HG03439 (cell line): ENCODE measurements at regions not wholly inside any gene's neighbourhood (a gene's known extent, or its start where the extent isn't known, plus 50 kb on each side); places are given as distances from the start of the nearest gene placed in this dataset.
"Not testable (repeated sequence)": the region's sequence is repeated elsewhere in the genome, so short reads cannot be mapped to it uniquely, and the experiment has no call there.

ENCODE experiments used
- ATAC-seq: cut with Tn5 transposase; IDR thresholded peaks from one replicate; pipeline ENCODE4 v1.9.1; 2021; ENCODE audit warnings: mild to moderate bottlenecking, moderate library complexity; ENCODE audit not compliant: unreplicated experiment

DNA sequence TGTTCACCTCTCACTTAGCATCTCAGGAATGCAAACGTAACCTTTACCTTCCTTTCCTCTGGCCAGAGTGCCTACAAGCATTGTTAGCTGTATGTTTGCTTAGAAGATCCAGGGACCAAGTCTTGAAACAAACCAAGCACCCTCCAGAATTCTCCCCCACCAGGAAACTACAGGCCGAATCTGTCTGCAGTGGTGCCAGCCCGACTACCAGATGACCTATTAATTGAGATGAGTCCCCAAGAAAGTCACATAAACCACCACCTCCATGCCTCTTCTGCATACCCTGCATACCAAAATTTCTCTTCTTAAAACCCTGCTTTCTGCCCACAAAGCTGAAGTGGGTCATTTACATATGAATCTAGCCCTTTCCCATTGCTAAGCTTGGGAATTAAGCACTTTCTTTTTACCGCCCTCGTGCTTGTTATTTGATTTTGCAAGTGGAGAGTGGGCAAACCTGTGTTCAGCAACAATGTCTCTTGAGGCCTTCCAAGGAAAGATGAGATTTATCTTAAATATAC, 1239.1 kb downstream of the CDH12 start:
- no peak for ATAC-seq

GRCh38 chr5:21603796-21604195, 1249.3 kb downstream of the CDH12 start:
- no peak for ATAC-seq

DNA sequence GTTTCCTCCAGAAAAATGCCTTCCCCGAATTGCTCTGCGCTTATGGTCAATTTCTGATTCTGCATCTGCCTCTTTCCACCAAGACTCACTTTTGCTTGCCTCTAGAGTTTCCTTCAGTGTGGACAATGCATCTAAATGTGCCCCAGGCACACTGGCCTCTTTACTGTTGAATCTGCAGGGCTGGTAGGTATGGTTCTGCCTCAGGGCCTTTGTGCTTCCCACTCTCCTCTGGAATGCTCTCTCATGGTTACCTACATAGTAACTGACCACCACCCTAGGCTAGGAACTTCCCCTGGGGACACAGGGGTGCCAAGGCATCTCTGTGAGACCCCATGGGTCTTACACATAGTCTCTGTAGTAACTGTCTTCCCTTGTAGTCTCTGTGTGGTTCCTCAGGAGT, 1258.6 kb downstream of the CDH12 start:
- ATAC-seq = no peak

- ATAC-seq = no peak
Observed at GRCh38 chr5:21593261-21593660, 1259.9 kb downstream of the CDH12 start.

GRCh38 chr5:21581508-21581907, 1271.6 kb downstream of the CDH12 start:
- no peak for ATAC-seq

GRCh38 chr5:21574961-21575360, 1278.2 kb downstream of the CDH12 start:
- no peak for ATAC-seq

- ATAC-seq = no peak
Observed at GRCh38 chr5:21574438-21574837, 1278.7 kb downstream of the CDH12 start.

GRCh38 chr5:21573416-21574314, 1279.5 kb downstream of the CDH12 start:
- no peak for ATAC-seq

- not testable (repeated sequence) for ATAC-seq
Observed at GRCh38 chr5:21571196-21571595, 1281.9 kb downstream of the CDH12 start.

GRCh38 chr5:21559109-21559508, 1294.0 kb downstream of the CDH12 start:
- ATAC-seq = not testable (repeated sequence)

DNA sequence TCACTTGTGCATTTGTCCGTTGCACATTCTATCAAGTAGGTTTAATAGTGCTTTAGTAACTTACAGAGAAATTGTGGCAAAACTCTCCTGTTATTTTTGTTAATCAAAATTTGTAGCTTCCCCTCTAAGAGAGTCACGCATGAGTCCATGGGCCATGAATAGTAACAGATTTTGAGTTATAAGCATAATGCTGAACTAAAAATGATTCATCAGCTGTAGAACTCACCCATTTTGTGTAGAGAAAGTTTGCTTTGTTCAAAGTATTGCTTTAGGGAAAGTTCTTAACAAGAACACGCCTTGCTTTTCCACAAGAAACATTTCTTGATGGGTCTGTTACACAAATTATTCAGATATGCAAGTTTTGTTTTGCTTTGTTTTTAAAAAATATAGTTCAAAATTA, 1300.9 kb downstream of the CDH12 start:
- not testable (repeated sequence) for ATAC-seq

DNA sequence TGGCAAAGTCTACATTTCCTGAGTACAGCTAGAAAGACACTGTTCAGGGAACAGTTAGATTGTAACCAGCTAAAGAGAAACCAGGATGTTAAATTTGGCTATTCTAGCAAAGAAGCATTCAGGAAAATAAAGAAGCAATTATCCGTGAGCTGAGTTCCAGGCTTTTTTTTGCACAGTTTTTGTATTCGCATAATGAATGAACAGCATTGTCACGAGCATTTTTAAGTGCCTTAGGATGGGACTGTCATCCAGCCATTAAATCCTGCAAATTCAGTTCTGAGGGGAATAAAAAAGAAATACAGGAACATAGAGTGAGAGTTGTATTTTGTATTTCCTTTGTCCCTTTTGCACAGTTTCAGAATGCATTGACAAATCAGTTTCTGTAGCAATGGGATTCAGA, 1302.2 kb downstream of the CDH12 start:
- not testable (repeated sequence) for ATAC-seq

DNA sequence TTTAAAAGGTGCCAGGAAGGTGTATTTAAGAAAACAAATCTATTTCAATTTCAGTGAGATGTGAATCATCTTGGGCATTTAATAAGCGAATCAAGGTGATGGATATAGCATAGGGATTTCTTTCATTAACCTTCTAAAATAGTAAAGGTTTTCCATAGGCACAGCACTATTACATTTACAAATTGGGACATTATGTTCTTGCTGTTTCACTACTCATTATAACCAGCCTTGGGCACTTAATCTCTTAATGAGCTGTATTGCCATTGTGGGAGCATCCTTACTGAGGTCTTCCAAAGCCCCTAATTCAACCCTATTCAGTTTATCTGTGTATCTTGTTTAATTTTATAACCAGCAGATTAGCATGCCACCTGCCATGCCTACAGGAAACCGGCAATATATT, 1305.5 kb downstream of the CDH12 start:
- not testable (repeated sequence) for ATAC-seq

- ATAC-seq = not testable (repeated sequence)
Observed at GRCh38 chr5:21535114-21535513, 1318.0 kb downstream of the CDH12 start.

DNA sequence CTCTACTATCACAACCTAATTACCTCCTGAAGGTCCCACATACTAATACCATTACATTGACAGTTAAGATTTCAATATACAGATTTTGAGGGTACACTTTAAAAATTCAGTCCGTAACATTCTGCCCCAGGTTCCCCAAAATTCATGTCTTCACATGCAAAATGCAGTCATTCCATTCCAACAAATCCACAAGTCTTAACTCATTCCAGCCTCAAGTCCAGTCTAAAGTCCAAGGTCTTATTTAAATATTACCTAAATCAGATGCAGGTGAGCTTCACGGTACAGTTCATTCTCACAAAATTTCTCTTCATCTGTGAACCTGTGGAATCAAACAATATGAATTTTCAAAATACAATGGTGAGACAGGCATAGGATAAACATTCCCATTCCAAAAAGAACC, 1332.0 kb downstream of the CDH12 start:
- not testable (repeated sequence) for ATAC-seq

- not testable (repeated sequence) for ATAC-seq
Observed at GRCh38 chr5:21496926-21497325, 1356.2 kb downstream of the CDH12 start.

DNA sequence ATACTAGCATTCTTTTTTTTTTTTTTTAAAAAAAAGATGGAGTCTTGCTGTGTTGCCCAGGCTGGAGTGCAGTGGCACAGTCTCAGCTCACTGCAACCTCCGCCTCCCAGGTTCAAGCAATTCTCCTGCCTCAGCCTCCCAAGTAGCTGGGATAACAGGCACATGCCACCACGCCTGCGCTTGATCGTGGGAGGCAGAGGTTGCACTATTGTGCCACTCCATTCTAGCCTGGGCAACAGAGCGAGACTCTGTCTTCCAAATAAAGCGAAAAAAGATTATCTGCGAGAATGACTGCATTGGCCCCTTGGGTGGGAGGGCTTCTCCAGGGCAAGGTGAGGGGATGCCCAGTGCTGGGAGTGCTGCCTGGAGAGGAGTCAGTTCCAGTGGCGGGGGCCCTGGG, 1357.1 kb downstream of the CDH12 start:
- ATAC-seq = not testable (repeated sequence)

GRCh38 chr5:21495235-21495634, 1357.9 kb downstream of the CDH12 start:
- not testable (repeated sequence) for ATAC-seq

GRCh38 chr5:21494033-21494432, 1359.1 kb downstream of the CDH12 start:
- not testable (repeated sequence) for ATAC-seq

DNA sequence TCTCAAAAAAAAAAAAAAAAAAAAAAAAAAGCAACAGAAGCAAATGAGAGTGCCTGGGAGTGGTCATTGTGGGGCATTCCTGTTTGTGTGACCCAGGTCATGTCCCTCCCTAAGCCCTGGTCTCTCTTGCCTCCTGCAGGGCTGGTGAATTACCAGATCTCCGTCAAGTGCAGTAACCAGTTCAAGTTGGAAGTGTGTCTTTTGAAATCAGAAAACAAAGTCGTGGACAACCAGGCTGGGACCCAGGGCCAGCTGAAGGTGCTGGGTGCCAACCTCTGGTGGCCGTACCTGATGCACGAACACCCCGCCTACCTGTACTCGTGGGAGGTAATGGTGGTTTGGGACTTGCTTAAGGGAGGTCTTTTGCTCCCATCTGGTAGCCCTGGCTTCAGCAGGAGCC, 1362.0 kb downstream of the CDH12 start:
- ATAC-seq = not testable (repeated sequence)

GRCh38 chr5:21488828-21489227, 1364.3 kb downstream of the CDH12 start:
- ATAC-seq = not testable (repeated sequence)

DNA sequence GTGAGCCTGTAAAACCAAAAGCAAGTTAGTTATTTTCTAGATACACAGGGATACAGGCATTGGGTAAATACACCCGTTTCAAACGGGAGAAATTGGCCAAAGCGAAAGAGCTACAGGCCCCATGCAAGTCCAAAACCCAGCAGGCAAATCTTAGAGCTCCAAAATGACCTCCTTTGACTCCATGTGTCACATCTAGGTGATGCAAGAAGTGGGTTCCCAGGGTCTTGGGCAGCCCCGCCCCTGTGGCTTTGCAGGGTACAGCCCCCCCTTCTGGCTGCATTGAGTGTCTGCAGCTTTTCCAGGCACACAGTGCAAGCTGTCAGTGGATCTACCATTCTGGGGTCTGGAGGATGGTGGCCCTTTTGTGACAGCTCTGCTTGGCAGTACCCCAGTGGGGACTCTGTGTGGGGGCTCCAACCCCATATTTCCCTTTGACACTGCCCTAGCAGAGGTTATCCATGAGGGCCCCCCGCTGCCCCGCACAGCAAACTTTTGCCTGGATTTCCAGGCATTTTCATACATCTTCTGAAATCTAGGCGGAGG, 1367.6 kb downstream of the CDH12 start:
- ATAC-seq = not testable (repeated sequence)
